Choroid plexus epithelial cell (primary cell): ENCODE measurements at regions not wholly inside any gene's neighbourhood (a gene's known extent, or its start where the extent isn't known, plus 50 kb on each side); places are given as distances from the start of the nearest gene placed in this dataset.

Experiments used
- DNase-seq: peaks from one replicate; pipeline ENCODE4 v3.0.0-alpha.2; 2010; ENCODE audit warnings: low read depth
- H3K4me3 ChIP-seq: 2 replicates; pipeline ENCODE4 v1.5.1; 2011; ENCODE audit warnings: low read depth, mild to moderate bottlenecking, control low read depth, low read length, moderate library complexity
- CTCF ChIP-seq: conservative IDR thresholded peaks from 2 replicates; pipeline ENCODE4 v1.5.1; 2011; ENCODE audit warnings: low read depth, mild to moderate bottlenecking, control low read depth, inconsistent platforms, low read length, moderate library complexity

DNA sequence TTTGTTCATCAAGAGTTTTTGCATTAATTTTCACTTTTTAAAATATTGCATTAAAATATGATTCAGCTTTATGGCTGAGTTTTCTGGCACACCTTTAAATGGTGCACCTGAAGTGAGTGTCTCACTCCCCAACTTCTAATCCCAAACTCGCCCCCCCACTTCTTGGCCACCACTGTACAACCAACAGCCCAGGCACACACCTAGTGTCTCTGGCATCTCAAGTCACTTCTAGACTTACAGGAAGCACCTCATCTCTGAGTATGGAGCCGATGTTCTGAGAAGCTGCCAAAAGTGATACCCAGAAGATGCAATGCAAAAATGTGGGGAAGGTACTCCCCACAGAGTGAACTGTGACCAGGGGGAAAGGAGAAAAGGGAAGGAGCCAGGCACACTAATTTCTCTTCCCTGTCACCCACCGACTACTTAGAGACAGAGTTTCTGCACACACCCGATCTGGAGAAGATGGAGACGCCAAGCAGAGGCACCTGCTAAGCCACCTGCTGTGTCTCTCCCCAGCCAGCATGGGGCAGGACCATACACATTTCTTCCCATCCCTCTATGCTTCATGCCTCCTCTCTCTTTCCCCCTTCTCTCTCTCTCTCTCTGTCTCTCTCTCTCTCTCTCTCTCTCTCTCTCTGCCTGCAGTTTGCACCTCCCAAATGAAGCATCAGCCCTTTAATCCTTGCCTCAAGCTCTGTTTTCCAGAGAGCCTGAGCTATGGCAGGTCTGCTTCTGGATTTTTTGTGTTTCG, 155.3 kb upstream of the ZNF507 start:
- no peak for DNase-seq
- H3K4me3 ChIP-seq, result no peak overlapping the region
- TF ChIP-seq CTCF, result no peak

GRCh38 chr19:32191921-32192320, 153.5 kb upstream of the ZNF507 start:
- DNase-seq, result no peak
- no peak overlapping the region for H3K4me3 ChIP-seq
- TF ChIP-seq CTCF, result no peak

- no peak for DNase-seq
- H3K4me3 ChIP-seq, result no peak overlapping the region
- no peak for TF ChIP-seq CTCF
These were observed 149.5 kb upstream of the ZNF507 start for GRCh38 chr19:32195706-32196610.

- no peak for DNase-seq
- no peak overlapping the region for H3K4me3 ChIP-seq
- no peak for TF ChIP-seq CTCF
These were observed 148.6 kb upstream of the ZNF507 start for GRCh38 chr19:32196690-32197420.

GRCh38 chr19:32197896-32198882, 147.2 kb upstream of the ZNF507 start:
- TF ChIP-seq CTCF, result no peak
- no peak overlapping the region for H3K4me3 ChIP-seq
- no peak for DNase-seq

- TF ChIP-seq CTCF, result no peak
- no peak overlapping the region for H3K4me3 ChIP-seq
- no peak for DNase-seq
These were observed 145.8 kb upstream of the ZNF507 start for GRCh38 chr19:32199501-32200040.
